GM23338 (cell line): ENCODE measurements at regions not wholly inside any gene's neighbourhood (a gene's known extent, or its start where the extent isn't known, plus 50 kb on each side); places are given as distances from the start of the nearest gene placed in this dataset.

Experiments used
- ATAC-seq: fragments of 200-7000 bp; cut with Tn5 transposase; 3 replicates; pipeline ENCODE4 v1.9.1; 2020
- DNase-seq: peaks from one replicate; pipeline ENCODE4 v3.0.0-alpha.2; 2015; ENCODE audit warnings: low spot score
- H2AFZ ChIP-seq: fragments of 200-600 bp; sonication (generic); 2 replicates; pipeline ENCODE4 v1.8.0; 2016; ENCODE audit warnings: antibody characterized with exemption, mild to moderate bottlenecking, moderate library complexity
- H3F3A ChIP-seq: fragments of 200-600 bp; sonication (generic); replicated peaks from 2 replicates; pipeline ENCODE4 v1.8.0; 2017; ENCODE audit warnings: antibody characterized with exemption, mixed run types, low read depth
- H3K27ac ChIP-seq: fragments of 200-600 bp; sonication (generic); 2 replicates; pipeline ENCODE4 v1.6.1; 2016; ENCODE audit warnings: low read depth
- H3K27me3 ChIP-seq: fragments of 200-600 bp; sonication (generic); 2 replicates; pipeline ENCODE4 v1.8.0; 2016; ENCODE audit warnings: mild to moderate bottlenecking, mixed run types, moderate library complexity; ENCODE audit not compliant: insufficient read depth
- H3K36me3 ChIP-seq: fragments of 200-600 bp; sonication (generic); 2 replicates; pipeline ENCODE4 v1.8.0; 2016; ENCODE audit warnings: mild to moderate bottlenecking; ENCODE audit not compliant: insufficient read depth
- H3K4me1 ChIP-seq: fragments of 200-600 bp; sonication (generic); 2 replicates; pipeline ENCODE4 v1.8.0; 2016; ENCODE audit warnings: mild to moderate bottlenecking, moderate library complexity; ENCODE audit not compliant: insufficient read depth
- H3K4me2 ChIP-seq: fragments of 200-600 bp; sonication (generic); 2 replicates; pipeline ENCODE4 v1.7.1; 2017; ENCODE audit warnings: mixed run types
- H3K4me3 ChIP-seq: fragments of 200-600 bp; sonication (generic); 2 replicates; pipeline ENCODE4 v1.6.1; 2016; ENCODE audit warnings: mixed run types
- H3K79me2 ChIP-seq: fragments of 200-600 bp; sonication (generic); replicated peaks from 2 replicates; pipeline ENCODE4 v1.8.0; 2017; ENCODE audit warnings: mild to moderate bottlenecking; ENCODE audit not compliant: insufficient read depth
- H3K9me2 ChIP-seq: fragments of 200-600 bp; sonication (generic); 2 replicates; pipeline ENCODE4 v1.8.0; 2017; ENCODE audit not compliant: insufficient read depth
- H4K20me1 ChIP-seq: fragments of 200-600 bp; sonication (generic); replicated peaks from 2 replicates; pipeline ENCODE4 v1.8.0; 2017; ENCODE audit warnings: mild to moderate bottlenecking; ENCODE audit not compliant: insufficient read depth
- H3K27ac Mint-ChIP-seq: 2 replicates; pipeline ENCODE4 v1.8.0; 2020; ENCODE audit warnings: inconsistent platforms, mild to moderate bottlenecking, moderate library complexity, mixed read lengths
- H3K27me3 Mint-ChIP-seq: 3 replicates; pipeline ENCODE4 v1.8.0; 2022; ENCODE audit warnings: low read depth, mild to moderate bottlenecking, moderate library complexity, mixed read lengths, inconsistent platforms; ENCODE audit not compliant: insufficient read depth, poor library complexity
- H3K36me3 Mint-ChIP-seq: 3 replicates; pipeline ENCODE4 v1.8.0; 2021; ENCODE audit warnings: low read depth, mild to moderate bottlenecking, inconsistent platforms, moderate library complexity, mixed read lengths
- H3K4me1 Mint-ChIP-seq: 3 replicates; pipeline ENCODE4 v1.8.0; 2020; ENCODE audit warnings: mild to moderate bottlenecking, inconsistent platforms, mixed read lengths
- H3K4me3 Mint-ChIP-seq: 3 replicates; pipeline ENCODE4 v1.8.0; 2021; ENCODE audit warnings: moderate library complexity, mild to moderate bottlenecking, inconsistent platforms, mixed read lengths
- H3K9me3 Mint-ChIP-seq: 3 replicates; pipeline ENCODE4 v1.8.0; 2020; ENCODE audit warnings: moderate library complexity, mild to moderate bottlenecking, inconsistent platforms, mixed read lengths
- ETS1 ChIP-seq: IDR thresholded peaks from 2 replicates; pipeline ENCODE4 v1.6.1; 2016; ENCODE audit warnings: antibody characterized with exemption
- EZH2 ChIP-seq: fragments of 200-600 bp; sonication (generic); IDR thresholded peaks from one replicate; pipeline ENCODE4 v1.8.0; 2017; ENCODE audit warnings: antibody characterized with exemption, mild to moderate bottlenecking, low read depth; ENCODE audit not compliant: unreplicated experiment
- EZH2phosphoT487 ChIP-seq: fragments of 200-600 bp; sonication (generic); IDR thresholded peaks from one replicate; pipeline ENCODE4 v1.8.1; 2018; ENCODE audit warnings: antibody characterized with exemption; ENCODE audit not compliant: unreplicated experiment
- JUNB ChIP-seq: IDR thresholded peaks from one replicate; pipeline ENCODE4 v1.6.1; 2016; ENCODE audit warnings: antibody characterized with exemption; ENCODE audit not compliant: unreplicated experiment
- POLR2AphosphoS5 ChIP-seq: IDR thresholded peaks from 2 replicates; pipeline ENCODE4 v1.6.1; 2016; ENCODE audit warnings: antibody characterized with exemption, low read depth
- REST ChIP-seq: IDR thresholded peaks from one replicate; pipeline ENCODE4 v1.6.1; 2018; ENCODE audit warnings: antibody characterized with exemption; ENCODE audit not compliant: unreplicated experiment
- STAT1 ChIP-seq: IDR thresholded peaks from one replicate; pipeline ENCODE4 v1.6.1; 2016; ENCODE audit warnings: antibody characterized with exemption; ENCODE audit not compliant: unreplicated experiment
- ZNF331 ChIP-seq: fragments of 250-450 bp; sonication (Bioruptor Pico); IDR thresholded peaks from 2 replicates; pipeline ENCODE4 v1.5.0; 2020; ENCODE audit warnings: low read depth, mild to moderate bottlenecking, moderate library complexity
- ZNF462 ChIP-seq: fragments of 250-450 bp; sonication (Bioruptor Pico); IDR thresholded peaks from 2 replicates; pipeline ENCODE4 v1.5.0; 2020; ENCODE audit warnings: mild to moderate bottlenecking, moderate library complexity

GRCh38 chr20:24766143-24766527, 182.9 kb upstream of the CST7 start:
- Mint-ChIP-seq H3K9me3 (no peaks in the 10 kb centered on the region), H3K36me3 (no peaks in the 10 kb centered on the region), H3K4me3 (no peak overlapping the region), H3K27me3 (peaks cover 2% of the 10 kb centered on the region), H3K27ac (no peak overlapping the region), H3K4me1 (peaks cover 13% of the 10 kb centered on the region)
- Histone ChIP-seq H3K4me1 (no peaks in the 10 kb centered on the region), H3K4me2 (no peak overlapping the region), H3F3A (no peaks in the 10 kb centered on the region), H4K20me1 (no peaks in the 10 kb centered on the region), H3K79me2 (no peaks in the 10 kb centered on the region), H3K9me2 (no peaks in the 10 kb centered on the region), H3K27ac (no peak overlapping the region), H3K4me3 (no peak overlapping the region), H3K36me3 (no peaks in the 10 kb centered on the region), H2AFZ (no peak overlapping the region), H3K27me3 (no peaks in the 10 kb centered on the region)
- DNase-seq: no peak
- no peak for TF ChIP-seq POLR2AphosphoS5
- no peak for TF ChIP-seq JUNB
- TF ChIP-seq ZNF331 (CRISPR knock-in tag): no peak
- no peak for TF ChIP-seq EZH2
- TF ChIP-seq EZH2phosphoT487: no peak
- TF ChIP-seq STAT1: no peak
- TF ChIP-seq REST: no peak
- no peak for TF ChIP-seq ETS1
- TF ChIP-seq ZNF462 (CRISPR knock-in tag): no peak
- ATAC-seq: no peak
